ENCODE measurements at regions not wholly inside any gene's neighbourhood (a gene's known extent, or its start where the extent isn't known, plus 50 kb on each side); places are given as distances from the start of the nearest gene placed in this dataset.
"Not testable (repeated sequence)": the region's sequence is repeated elsewhere in the genome, so short reads cannot be mapped to it uniquely, and the experiment has no call there.

- DNase-seq (ENCODE audit: low read depth in 2 of 2), result no peak
Observed at GRCh38 chr11:97667057-97667456, 1277.2 kb downstream of the JRKL start.

GRCh38 chr11:97683733-97684132 is 1293.9 kb downstream of the JRKL start:
- DNase-seq (ENCODE audit: low read depth in 2 of 2), result no peak

DNA sequence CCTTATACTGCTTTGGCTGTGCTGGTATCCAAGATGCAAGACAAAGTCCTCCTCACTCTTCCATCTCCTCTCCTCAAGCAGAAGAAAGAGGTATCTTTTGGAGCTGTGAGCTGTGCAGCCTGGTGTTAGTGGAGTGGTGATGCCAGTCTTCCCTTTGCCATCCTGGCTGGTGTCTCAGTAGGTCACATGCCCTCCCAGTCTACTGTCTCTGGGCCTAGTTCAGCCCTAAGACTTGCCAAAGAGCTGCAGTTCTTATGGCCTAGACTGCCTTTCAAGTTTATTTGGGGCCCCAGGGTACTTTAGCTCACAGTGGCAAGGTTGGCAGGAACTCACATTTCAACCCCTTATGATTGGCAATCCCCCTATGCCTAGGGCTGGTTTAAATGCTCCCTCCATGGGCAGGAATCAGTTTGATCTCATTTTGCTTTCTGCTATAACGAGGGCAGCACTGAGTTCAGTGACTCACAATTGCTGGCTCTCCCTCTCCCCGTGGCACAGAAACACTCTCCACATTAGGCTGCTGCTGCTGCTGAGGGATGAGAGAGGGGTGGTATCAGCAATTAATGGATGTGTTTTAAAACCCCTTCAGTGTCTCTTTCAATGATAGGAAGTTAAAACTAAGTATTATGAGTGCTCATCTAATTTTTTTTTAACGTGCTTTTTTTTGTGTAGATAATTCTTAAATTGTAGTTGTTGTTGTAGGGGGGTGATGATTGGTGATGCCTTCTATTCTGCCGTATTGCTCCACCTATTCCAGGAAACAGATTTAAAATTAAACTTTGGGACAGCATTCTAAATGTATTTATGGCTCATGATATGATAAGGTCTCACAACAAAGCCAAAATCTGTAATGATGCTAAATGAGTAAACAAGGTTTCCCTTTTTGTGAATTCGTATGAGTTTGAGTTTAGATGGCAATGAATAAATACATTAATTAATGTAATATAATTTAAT is 1295.0 kb downstream of the JRKL start:
- no peak for DNase-seq (ENCODE audit: low read depth in 2 of 2)

DNA sequence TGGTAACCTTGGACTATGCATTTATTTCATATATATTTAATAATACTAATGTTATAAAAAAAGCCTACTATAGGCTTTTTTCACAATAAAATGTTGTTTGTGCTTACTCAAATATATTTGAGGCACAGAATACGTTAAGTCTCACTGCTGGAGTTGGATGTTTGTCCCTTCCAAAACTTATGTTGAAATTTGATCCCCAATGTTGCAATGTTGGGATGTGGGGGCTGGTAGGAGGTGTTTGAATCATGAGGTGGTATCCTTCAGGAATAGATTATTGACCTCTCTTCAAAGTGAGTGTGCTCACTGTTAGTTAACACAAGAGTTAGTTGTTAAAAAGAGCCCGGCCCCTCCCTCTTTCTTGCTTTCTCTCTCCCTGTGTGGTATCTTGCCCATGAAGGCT is 1295.9 kb downstream of the JRKL start:
- no peak for DNase-seq (ENCODE audit: low read depth in 2 of 2)

GRCh38 chr11:97687111-97687510 is 1297.3 kb downstream of the JRKL start:
- DNase-seq (ENCODE audit: low read depth in 2 of 2), result no peak

DNA sequence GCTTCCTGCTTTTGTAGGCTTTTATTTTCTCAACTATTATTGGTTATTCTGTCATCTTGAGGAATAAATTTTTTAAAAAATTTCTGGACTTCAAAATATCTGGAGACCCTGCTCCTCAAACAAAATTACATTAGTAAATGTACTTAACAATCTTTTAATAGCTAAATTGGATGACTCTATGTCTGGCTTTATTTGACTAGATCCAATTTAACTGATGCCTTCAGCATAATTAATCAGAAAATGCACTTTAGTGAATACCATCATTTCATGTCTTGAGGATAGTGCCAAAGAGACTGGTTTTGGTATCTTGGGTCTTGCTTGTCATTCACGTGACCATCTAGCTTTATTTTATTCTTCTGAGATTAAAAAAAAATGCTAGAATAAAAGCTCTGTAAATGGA is 1301.2 kb downstream of the JRKL start:
- DNase-seq (ENCODE audit: low read depth in 2 of 2), result no peak

DNA sequence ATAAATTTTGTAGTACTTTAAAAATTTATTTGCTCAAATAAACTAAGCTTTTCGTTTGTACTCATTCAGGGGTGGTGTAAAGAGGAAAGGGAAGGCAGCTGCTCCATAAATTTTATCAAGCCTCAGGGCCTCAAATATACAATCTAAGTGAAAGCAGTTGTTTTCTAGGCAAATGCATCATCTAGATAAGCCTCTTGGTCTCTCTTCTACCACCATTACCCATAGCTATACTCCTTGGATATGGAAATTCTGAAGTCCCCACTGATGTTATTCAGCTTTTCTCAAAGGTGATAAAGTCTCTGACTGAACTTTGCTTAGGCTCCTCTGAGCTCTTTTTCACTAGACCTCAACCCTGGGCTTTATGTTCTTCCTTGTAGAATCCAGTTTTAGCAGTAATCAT is 1313.1 kb downstream of the JRKL start:
- DNase-seq (ENCODE audit: low read depth in 2 of 2), result no peak

- DNase-seq (ENCODE audit: low read depth in 2 of 2), result no peak
Observed at GRCh38 chr11:97703851-97704250, 1314.0 kb downstream of the JRKL start.

DNA sequence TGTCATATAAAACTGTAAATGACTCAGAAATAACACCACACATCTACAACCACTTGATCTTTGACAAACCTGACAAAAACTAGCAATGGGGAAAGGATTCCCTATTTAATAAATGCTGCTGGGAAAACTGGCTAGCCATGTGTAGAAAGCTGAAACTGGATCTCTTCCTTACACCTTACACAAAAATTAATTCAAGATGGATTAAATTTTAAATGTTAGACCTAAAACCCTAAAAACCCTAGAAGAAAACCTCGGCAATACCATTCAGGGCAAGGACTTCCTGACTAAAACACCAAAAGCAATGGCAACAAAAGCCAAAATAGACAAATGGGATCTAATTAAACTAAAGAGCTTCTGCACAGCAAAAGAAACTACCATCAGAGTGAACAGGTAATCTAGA is 1315.3 kb upstream of the CNTN5 start:
- not testable (repeated sequence) for DNase-seq (ENCODE audit: low read depth in 2 of 2)

GRCh38 chr11:97717922-97718321 is 1302.8 kb upstream of the CNTN5 start:
- no peak for DNase-seq (ENCODE audit: low read depth in 2 of 2)

DNA sequence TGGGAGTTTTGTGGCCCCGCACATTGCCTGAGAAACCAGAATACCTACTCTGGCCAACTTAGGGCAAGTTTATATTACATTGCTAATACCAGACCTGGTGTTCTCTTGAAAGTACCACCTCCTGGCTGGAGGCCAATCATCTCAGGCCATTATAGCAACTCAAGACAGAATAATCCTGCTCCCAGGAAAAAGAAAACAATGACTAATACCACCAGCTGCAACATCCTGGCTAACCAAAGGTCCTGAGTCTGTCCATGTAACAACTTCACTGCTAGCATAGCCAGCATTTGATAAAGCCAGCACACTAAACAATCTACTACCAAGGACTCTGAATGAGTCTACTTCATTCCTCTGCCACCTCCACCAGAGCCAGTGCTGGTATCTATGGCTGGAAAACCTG is 1298.7 kb upstream of the CNTN5 start:
- no peak for DNase-seq (ENCODE audit: low read depth in 2 of 2)

- DNase-seq (ENCODE audit: low read depth in 2 of 2), result no peak
Observed at GRCh38 chr11:97722721-97723120, 1298.0 kb upstream of the CNTN5 start.

DNA sequence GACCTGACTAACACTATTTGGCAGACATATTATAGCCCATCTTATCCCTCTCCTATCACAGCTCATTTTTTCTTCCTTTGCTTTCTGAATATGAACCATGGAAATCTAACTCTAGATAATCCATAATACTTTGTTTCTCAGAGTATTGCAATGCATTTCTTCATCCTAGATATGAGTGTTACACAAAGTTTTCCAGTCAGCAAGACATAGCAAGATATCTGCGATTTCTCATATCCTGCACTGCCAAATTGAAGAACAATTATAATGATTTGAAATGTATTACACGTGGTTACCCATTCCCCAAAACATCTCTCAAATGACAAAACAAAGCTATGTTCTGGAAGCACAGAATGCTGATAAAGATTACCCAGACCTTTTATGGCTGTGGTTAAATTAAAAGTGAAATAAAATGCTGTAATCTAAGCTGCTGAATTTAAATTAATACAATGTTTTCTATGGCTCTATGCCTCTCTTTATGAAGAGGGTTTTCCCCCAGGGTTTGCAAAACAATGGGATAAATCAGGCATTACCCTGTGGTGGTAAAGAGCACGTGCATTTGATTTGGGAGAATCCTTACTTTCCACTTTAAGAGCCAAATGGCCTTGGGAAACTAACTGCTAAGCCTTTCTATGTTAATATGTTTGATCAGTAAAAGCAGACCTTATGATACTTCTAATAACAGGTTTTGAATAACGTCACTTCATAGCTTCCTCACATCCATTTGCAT is 1291.0 kb upstream of the CNTN5 start:
- DNase-seq (ENCODE audit: low read depth in 2 of 2), result no peak

- DNase-seq (ENCODE audit: low read depth in 2 of 2), result no peak
Observed at GRCh38 chr11:97732011-97732632, 1288.6 kb upstream of the CNTN5 start.

- DNase-seq (ENCODE audit: low read depth in 2 of 2), result no peak
Observed at GRCh38 chr11:97738751-97739150, 1282.0 kb upstream of the CNTN5 start.

- DNase-seq (ENCODE audit: low read depth in 2 of 2), result no peak
Observed at GRCh38 chr11:97739932-97740800, 1280.6 kb upstream of the CNTN5 start.

GRCh38 chr11:97740801-97741151 is 1280.0 kb upstream of the CNTN5 start:
- no peak for DNase-seq (ENCODE audit: low read depth in 2 of 2)

GRCh38 chr11:97742717-97743116 is 1278.0 kb upstream of the CNTN5 start:
- DNase-seq (ENCODE audit: low read depth in 2 of 2), result no peak

DNA sequence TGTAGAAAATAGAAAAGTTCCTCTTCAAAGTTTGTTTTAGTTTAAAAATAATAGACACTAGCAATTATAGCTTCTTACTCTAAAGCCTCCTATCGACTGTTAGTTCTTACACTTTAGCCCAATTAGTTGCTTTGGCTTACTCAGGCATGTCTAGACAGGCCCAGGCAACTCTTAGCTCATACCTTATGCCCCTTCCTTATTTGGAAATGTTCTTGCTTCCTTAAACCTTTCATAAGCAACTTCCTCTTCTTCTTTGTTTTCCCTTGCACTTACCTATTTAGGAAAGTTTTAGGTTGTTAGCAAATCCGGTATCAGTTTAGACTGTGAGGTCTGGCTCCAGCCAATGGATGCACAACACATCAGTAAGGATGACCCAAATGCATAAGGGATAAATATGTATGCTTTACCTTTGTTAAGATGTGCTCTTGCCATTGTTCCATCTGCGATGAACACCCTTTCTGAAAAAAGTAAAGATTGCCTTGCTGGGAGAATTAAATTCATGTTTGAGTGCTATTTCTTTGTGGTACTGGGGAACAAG is 1277.5 kb upstream of the CNTN5 start:
- DNase-seq (ENCODE audit: low read depth in 2 of 2), result no peak

DNA sequence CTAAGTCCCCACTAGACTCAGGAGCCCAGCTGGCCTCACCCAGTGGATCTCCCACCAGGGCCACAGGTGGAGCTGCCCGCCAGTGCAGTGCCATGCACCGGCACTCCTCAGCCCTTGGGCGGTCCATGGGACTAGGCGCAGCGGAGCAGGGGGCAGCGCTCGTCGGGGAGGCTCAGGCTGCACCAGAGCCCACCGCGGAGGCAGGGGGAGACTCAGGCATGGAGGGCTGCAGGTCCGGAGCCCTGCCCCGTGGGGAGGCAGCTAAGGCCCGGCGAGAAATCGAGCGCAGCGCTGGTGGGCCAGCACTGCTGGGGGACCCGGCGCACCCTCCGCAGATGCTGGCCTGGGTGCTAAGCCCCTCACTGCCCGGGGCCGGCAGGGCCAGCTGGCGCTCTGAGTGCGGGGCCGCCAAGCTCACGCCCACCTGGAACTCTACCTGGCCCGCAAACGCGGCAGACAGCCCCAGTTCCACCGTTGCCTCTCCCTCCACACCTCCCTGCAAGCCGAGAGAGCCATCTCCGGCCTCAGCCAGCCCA is 1275.2 kb upstream of the CNTN5 start:
- no peak for DNase-seq (ENCODE audit: low read depth in 2 of 2)

GRCh38 chr11:97746818-97747217 is 1273.9 kb upstream of the CNTN5 start:
- no peak for DNase-seq (ENCODE audit: low read depth in 2 of 2)

Data from activated CD4-positive, alpha-beta T cell treated with anti-CD3 and anti-CD28 coated beads for 24 hours (primary cell).